Osteoblast (primary cell): ENCODE measurements at regions not wholly inside any gene's neighbourhood (a gene's known extent, or its start where the extent isn't known, plus 50 kb on each side); places are given as distances from the start of the nearest gene placed in this dataset.

Experiments
- DNase-seq: peaks from one replicate; pipeline ENCODE4 v3.0.0; 2011; ENCODE audit warnings: low spot score, mixed read lengths; ENCODE audit not compliant: insufficient read length; ENCODE audit errors: missing footprints
- H2AFZ ChIP-seq: 2 replicates; pipeline ENCODE4 v1.6.0; 2011; ENCODE audit warnings: mild to moderate bottlenecking, low read length
- H3K27ac ChIP-seq: 2 replicates; pipeline ENCODE4 v1.5.1; 2011; ENCODE audit warnings: mild to moderate bottlenecking, low read depth, low read length, moderate library complexity
- H3K27me3 ChIP-seq: 2 replicates; pipeline ENCODE4 v1.6.0; 2012; ENCODE audit warnings: mild to moderate bottlenecking, control low read depth, inconsistent platforms, low read length, moderate library complexity; ENCODE audit not compliant: insufficient read depth
- H3K36me3 ChIP-seq: 2 replicates; pipeline ENCODE4 v1.5.1; 2011; ENCODE audit warnings: mild to moderate bottlenecking, low read length, control low read depth, moderate library complexity; ENCODE audit not compliant: insufficient read depth
- H3K4me1 ChIP-seq: 2 replicates; pipeline ENCODE4 v1.5.1; 2011; ENCODE audit warnings: mild to moderate bottlenecking, low read length, control low read depth, moderate library complexity; ENCODE audit not compliant: insufficient read depth
- H3K4me2 ChIP-seq: 2 replicates; pipeline ENCODE4 v1.6.0; 2011; ENCODE audit warnings: mild to moderate bottlenecking, low read length; ENCODE audit not compliant: insufficient read depth
- H3K4me3 ChIP-seq: fragments of 200-600 bp; sonication (generic); 3 replicates; pipeline ENCODE4 v1.5.1; 2012; ENCODE audit warnings: mild to moderate bottlenecking, low read length, inconsistent platforms; ENCODE audit not compliant: insufficient read depth
- H3K79me2 ChIP-seq: 2 replicates; pipeline ENCODE4 v1.6.0; 2012; ENCODE audit warnings: mild to moderate bottlenecking, low read length, control low read depth, inconsistent platforms; ENCODE audit not compliant: insufficient read depth
- H3K9me3 ChIP-seq: 2 replicates; pipeline ENCODE4 v1.5.1; 2011; ENCODE audit warnings: low read depth, low read length, control low read depth
- H4K20me1 ChIP-seq: 2 replicates; pipeline ENCODE4 v1.6.0; 2012; ENCODE audit warnings: mild to moderate bottlenecking, low read length, control low read depth; ENCODE audit not compliant: insufficient read depth
- CTCF ChIP-seq: IDR thresholded peaks from 2 replicates; pipeline ENCODE4 v1.5.1; 2011; ENCODE audit warnings: mild to moderate bottlenecking, low read depth, low read length, moderate library complexity; ENCODE audit errors: extremely low read depth

GRCh38 chr1:234840253-234840652, 230.3 kb upstream of the IRF2BP2 start:
- Histone ChIP-seq H2AFZ (no peak overlapping the region), H3K27me3 (no peaks in the 10 kb centered on the region), H3K79me2 (no peaks in the 10 kb centered on the region), H3K9me3 (no peaks in the 10 kb centered on the region), H3K4me2 (no peak overlapping the region), H3K36me3 (no peaks in the 10 kb centered on the region), H3K27ac (peak overlapping the region; percentile 66), H3K4me1 (peaks cover 47% of the 10 kb centered on the region), H4K20me1 (no peaks in the 10 kb centered on the region), H3K4me3 (no peak overlapping the region)
- DNase-seq, result peak; percentile 39
- TF ChIP-seq CTCF, result no peak

DNA sequence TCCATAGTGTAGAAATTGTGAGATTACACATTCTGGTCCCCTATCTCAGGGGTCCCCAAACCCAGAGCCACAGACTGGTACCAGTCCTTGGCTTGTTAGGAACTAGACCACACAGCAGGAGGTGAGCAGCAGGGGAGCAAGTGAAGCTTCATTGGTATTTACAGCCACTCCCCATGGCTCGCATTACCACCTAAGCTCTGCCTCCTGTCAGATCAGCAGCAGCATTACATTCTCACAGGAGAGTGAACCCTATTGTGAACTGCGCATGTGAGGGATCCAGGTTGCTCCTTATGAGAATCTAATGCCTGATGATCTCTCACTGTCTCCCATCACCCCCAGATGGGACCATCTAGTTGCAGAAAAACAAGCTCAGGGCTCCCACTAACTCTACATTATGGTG, 229.7 kb upstream of the IRF2BP2 start:
- H3K4me2 ChIP-seq, result no peak overlapping the region
- no peaks in the 10 kb centered on the region for H3K36me3 ChIP-seq
- H4K20me1 ChIP-seq, result no peaks in the 10 kb centered on the region
- no peaks in the 10 kb centered on the region for H3K79me2 ChIP-seq
- H3K4me3 ChIP-seq, result no peak overlapping the region
- H3K27me3 ChIP-seq, result no peaks in the 10 kb centered on the region
- DNase-seq, result no peak
- no peak for TF ChIP-seq CTCF
- no peak overlapping the region for H3K27ac ChIP-seq
- peaks cover 41% of the 10 kb centered on the region for H3K4me1 ChIP-seq
- no peak overlapping the region for H2AFZ ChIP-seq
- no peaks in the 10 kb centered on the region for H3K9me3 ChIP-seq

- no peak for DNase-seq
- Histone ChIP-seq H4K20me1 (no peaks in the 10 kb centered on the region), H3K79me2 (no peaks in the 10 kb centered on the region), H3K9me3 (no peaks in the 10 kb centered on the region), H3K4me2 (no peak overlapping the region), H3K4me1 (peaks cover 34% of the 10 kb centered on the region), H3K36me3 (no peaks in the 10 kb centered on the region), H3K4me3 (no peak overlapping the region), H3K27me3 (no peaks in the 10 kb centered on the region), H3K27ac (no peak overlapping the region), H2AFZ (no peak overlapping the region)
- TF ChIP-seq CTCF, result no peak
Measured at GRCh38 chr1:234838820-234839219, 228.8 kb upstream of the IRF2BP2 start.

- no peaks in the 10 kb centered on the region for H3K27me3 ChIP-seq
- no peaks in the 10 kb centered on the region for H3K79me2 ChIP-seq
- no peaks in the 10 kb centered on the region for H4K20me1 ChIP-seq
- H3K4me1 ChIP-seq, result peaks cover 30% of the 10 kb centered on the region
- no peak overlapping the region for H3K4me2 ChIP-seq
- TF ChIP-seq CTCF, result no peak
- no peaks in the 10 kb centered on the region for H3K9me3 ChIP-seq
- H3K4me3 ChIP-seq, result no peak overlapping the region
- no peak overlapping the region for H3K27ac ChIP-seq
- no peaks in the 10 kb centered on the region for H3K36me3 ChIP-seq
- no peak overlapping the region for H2AFZ ChIP-seq
- no peak for DNase-seq
Measured at GRCh38 chr1:234838182-234838581, 228.2 kb upstream of the IRF2BP2 start.
